RWPE1 (cell line): ENCODE measurements at regions not wholly inside any gene's neighbourhood (a gene's known extent, or its start where the extent isn't known, plus 50 kb on each side); places are given as distances from the start of the nearest gene placed in this dataset.
A peak's percentile ranks its signal among the peaks of the same experiment; 100 is the strongest.

Source experiments
- CTCF ChIA-PET: fragments of 350-600 bp; sonication (Branson Sonifier 250); formaldehyde crosslinking; extraction: SDS; loops from one replicate; lab custom pipeline; 2021; lab: Yijun Ruan, JAX
- POLR2A ChIA-PET: fragments of 400-600 bp; formaldehyde crosslinking; extraction: SDS; loops from one replicate; lab custom pipeline; 2020; ENCODE audit warnings: antibody characterized with exemption; ENCODE audit not compliant: low non-redundant PET; lab: Yijun Ruan, JAX
- DNase-seq: peaks from one replicate; pipeline ENCODE4 v3.0.0; 2012; ENCODE audit warnings: low spot score
- H3K27ac ChIP-seq: fragments of 450-650 bp; 2 replicates; pipeline ENCODE4 v1.5.1; 2017
- CTCF ChIP-seq: fragments of 450-650 bp; conservative IDR thresholded peaks from 2 replicates; pipeline ENCODE4 v1.5.1; 2017; ENCODE audit warnings: low read depth, mild to moderate bottlenecking

- ChIA-PET POLR2A (no interaction called here), CTCF (interaction anchor here (0.8 kb wide), 1 partner anchor 10 kb away, joined by 3 read pairs; no protein-coding TSS in a partner anchor)
- no peak for DNase-seq
- H3K27ac ChIP-seq = no peak overlapping the region
- TF ChIP-seq CTCF = no peak
Measured at GRCh38 chr5:68381060-68381459, 165.5 kb downstream of the PIK3R1 start.

GRCh38 chr5:68381909-68382308 is 166.4 kb downstream of the PIK3R1 start:
- DNase-seq = no peak
- TF ChIP-seq CTCF = no peak
- POLR2A ChIA-PET = interaction anchor here (0.6 kb wide), 1 partner anchor 80 kb away, joined by 3 read pairs; no protein-coding TSS in a partner anchor
- no peak overlapping the region for H3K27ac ChIP-seq
- CTCF ChIA-PET = no interaction called here

GRCh38 chr5:68382640-68383039 is 167.1 kb downstream of the PIK3R1 start:
- ChIA-PET POLR2A (no interaction called here), CTCF (no interaction called here)
- peak; percentile 34 for DNase-seq
- TF ChIP-seq CTCF = no peak
- no peak overlapping the region for H3K27ac ChIP-seq

- TF ChIP-seq CTCF = no peak
- DNase-seq = peak; percentile 25
- ChIA-PET POLR2A (no interaction called here), CTCF (no interaction called here)
- H3K27ac ChIP-seq = no peak overlapping the region
Measured at GRCh38 chr5:68383888-68384310, 168.3 kb downstream of the PIK3R1 start.

- CTCF ChIA-PET = no interaction called here
- POLR2A ChIA-PET = no interaction called here
- no peak for TF ChIP-seq CTCF
- no peak overlapping the region for H3K27ac ChIP-seq
- no peak for DNase-seq
Measured at GRCh38 chr5:68384936-68385594, 169.5 kb downstream of the PIK3R1 start.

GRCh38 chr5:68385936-68386335 is 170.4 kb downstream of the PIK3R1 start:
- CTCF ChIA-PET = interaction anchor here (0.5 kb wide), 1 partner anchor 1692 kb away, joined by 3 read pairs; no protein-coding TSS in a partner anchor
- no peak for TF ChIP-seq CTCF
- H3K27ac ChIP-seq = no peak overlapping the region
- no peak for DNase-seq
- POLR2A ChIA-PET = no interaction called here
